Lung (tissue), 11 donors: ENCODE measurements at regions not wholly inside any gene's neighbourhood (a gene's known extent, or its start where the extent isn't known, plus 50 kb on each side); places are given as distances from the start of the nearest gene placed in this dataset.

Experiments
- ATAC-seq: fragments of 200-7000 bp; cut with Tn5 transposase; one replicate; pipeline ENCODE4 v1.9.1; 2020; ENCODE audit warnings: moderate number of reproducible peaks; ENCODE audit not compliant: insufficient read depth, low FRiP score
- DNase-seq, 3 donors: peaks; one replicate each; pipeline ENCODE4 v3.0.0-alpha.2; 2013 to 2017
- H3K27ac ChIP-seq, 2 donors: one replicate each; pipeline ENCODE4 v1.5.1; 2013; ENCODE audit warnings: mild to moderate bottlenecking in 2 of 2, moderate library complexity in 2 of 2, control low read depth in 1 of 2, inconsistent platforms in 1 of 2, low read depth in 1 of 2, low read length in 1 of 2
- H3K27me3 ChIP-seq, 3 donors: one replicate each; pipeline ENCODE4 v1.5.1; 2013; ENCODE audit warnings: low read length in 2 of 3; ENCODE audit not compliant: control insufficient read depth in 3 of 3, insufficient read depth in 3 of 3
- H3K36me3 ChIP-seq, 4 donors: one replicate each; pipeline ENCODE4 v1.5.1; 2013; ENCODE audit warnings: low read length in 4 of 4, mild to moderate bottlenecking in 1 of 4, moderate library complexity in 1 of 4; ENCODE audit not compliant: control insufficient read depth in 4 of 4, insufficient read depth in 4 of 4
- H3K4me1 ChIP-seq, 5 donors: one replicate each; pipeline ENCODE4 v1.5.1; 2013; ENCODE audit warnings: low read length in 5 of 5, mild to moderate bottlenecking in 2 of 5, moderate library complexity in 1 of 5; ENCODE audit not compliant: control insufficient read depth in 5 of 5, insufficient read depth in 5 of 5
- H3K4me3 ChIP-seq: one replicate; pipeline ENCODE4 v1.5.1; 2013; ENCODE audit warnings: mild to moderate bottlenecking, control low read depth, moderate library complexity
- H3K9ac ChIP-seq, 2 donors: one replicate each; pipeline ENCODE4 v1.5.1; 2013; ENCODE audit warnings: low read length in 2 of 2, control low read depth in 1 of 2; ENCODE audit not compliant: insufficient read depth in 1 of 2
- H3K9me3 ChIP-seq, 4 donors: one replicate each; pipeline ENCODE4 v1.5.1; 2013; ENCODE audit warnings: low read length in 3 of 4, mild to moderate bottlenecking in 1 of 4, moderate library complexity in 1 of 4; ENCODE audit not compliant: control insufficient read depth in 4 of 4, insufficient read depth in 3 of 4
- WGBS, 2 donors: extraction: QIAGEN DNeasy Blood & Tissue Kit; methylation state at CpG; one replicate each; pipeline ENCODE4 v1.1.7; 2013; 5-methylcytosine and 5-hydroxymethylcytosine counted together
- TF ChIP-seq, protein P1 (sequence below): IDR thresholded peaks from 2 replicates; pipeline ENCODE4 v1.5.1; 2012; ENCODE audit warnings: mild to moderate bottlenecking; ENCODE audit errors: control extremely low read depth, extremely low read depth
- donor health status: control.
- donor health status: control.
- donor health status: Bipolar disorder and iron deficiency.
- donor health status: healthy.
- donor health status: DM: yes; HTN: yes; CAD: no.

DNA sequence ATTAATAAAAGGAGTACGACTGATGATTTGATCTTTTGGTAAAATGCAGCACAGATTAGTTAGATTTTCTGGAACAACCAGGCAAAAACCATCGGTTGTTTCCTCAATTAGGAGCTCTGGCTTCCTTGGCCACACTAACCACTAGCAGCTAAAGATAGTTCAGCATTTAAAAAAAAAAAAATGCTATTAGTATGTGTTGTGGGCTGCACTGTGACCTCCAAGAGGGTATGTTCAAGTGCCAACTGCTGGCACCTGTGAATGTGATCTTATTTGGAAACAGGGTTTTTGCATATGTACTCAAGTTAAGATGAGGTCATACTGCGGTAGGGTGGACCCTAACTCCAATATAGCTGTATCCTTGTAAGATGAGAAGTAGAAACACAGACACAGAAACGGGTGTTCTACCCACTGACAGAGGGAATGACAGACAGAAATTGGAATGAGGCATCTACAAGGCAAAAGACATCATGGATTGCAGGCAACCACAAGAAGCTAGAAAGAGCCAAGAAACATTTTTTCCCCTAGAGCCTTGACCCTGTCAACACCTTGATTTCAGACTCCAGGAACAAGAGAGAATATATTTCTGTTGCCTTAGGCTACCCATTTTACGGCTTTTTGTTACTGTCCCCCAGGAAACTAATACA is 534.6 kb upstream of the ROBO2 start:
- DNase-seq, result no peak
- H3K4me3 ChIP-seq, result no peak overlapping the region
- WGBS, 2 donors, result 79 to 85% methylated on average over 5 of the region's 5 CpGs

DNA sequence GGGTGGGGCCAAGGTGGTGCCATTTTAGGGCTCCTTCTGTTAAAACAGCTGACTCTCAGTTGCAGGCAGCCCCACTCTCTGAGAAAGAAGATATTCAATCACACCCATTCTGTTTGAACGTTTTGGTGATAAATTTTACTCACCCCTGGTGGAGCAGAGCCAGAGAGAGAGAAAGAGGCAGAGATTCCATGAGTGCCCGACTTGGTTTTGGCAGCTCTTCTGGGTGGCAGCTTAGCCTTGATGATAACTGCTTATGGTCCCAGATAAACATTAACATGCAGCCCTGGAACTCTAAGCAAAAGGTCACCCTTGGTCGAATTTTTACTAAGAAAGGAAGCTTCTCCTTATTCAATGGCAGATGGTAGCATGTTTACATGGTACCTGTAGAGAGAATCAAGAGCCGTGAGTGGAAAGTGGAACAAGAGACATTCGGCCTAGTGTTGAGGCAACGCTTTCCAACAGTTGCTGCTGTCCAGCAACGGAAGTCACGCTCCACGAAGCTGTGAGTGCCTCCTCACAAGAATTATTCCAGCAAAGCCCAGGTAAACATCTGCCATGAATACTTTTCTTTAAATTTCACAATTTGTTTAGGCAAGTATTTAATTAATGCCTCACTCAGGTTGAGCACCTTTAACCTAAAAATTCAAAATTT is 530.6 kb upstream of the ROBO2 start:
- Histone ChIP-seq H3K27ac (no peak overlapping the region), H3K9me3 (no peaks in the 10 kb centered on the region), H3K9ac (no peak overlapping the region), H3K4me3 (no peak overlapping the region), H3K4me1 (peaks cover 0 to 5% (median 0%) of the 10 kb centered on the region in 5 donors), H3K27me3 (no peaks in the 10 kb centered on the region), H3K36me3 (no peaks in the 10 kb centered on the region)
- no peak for DNase-seq
- TF ChIP-seq, protein P1, sequence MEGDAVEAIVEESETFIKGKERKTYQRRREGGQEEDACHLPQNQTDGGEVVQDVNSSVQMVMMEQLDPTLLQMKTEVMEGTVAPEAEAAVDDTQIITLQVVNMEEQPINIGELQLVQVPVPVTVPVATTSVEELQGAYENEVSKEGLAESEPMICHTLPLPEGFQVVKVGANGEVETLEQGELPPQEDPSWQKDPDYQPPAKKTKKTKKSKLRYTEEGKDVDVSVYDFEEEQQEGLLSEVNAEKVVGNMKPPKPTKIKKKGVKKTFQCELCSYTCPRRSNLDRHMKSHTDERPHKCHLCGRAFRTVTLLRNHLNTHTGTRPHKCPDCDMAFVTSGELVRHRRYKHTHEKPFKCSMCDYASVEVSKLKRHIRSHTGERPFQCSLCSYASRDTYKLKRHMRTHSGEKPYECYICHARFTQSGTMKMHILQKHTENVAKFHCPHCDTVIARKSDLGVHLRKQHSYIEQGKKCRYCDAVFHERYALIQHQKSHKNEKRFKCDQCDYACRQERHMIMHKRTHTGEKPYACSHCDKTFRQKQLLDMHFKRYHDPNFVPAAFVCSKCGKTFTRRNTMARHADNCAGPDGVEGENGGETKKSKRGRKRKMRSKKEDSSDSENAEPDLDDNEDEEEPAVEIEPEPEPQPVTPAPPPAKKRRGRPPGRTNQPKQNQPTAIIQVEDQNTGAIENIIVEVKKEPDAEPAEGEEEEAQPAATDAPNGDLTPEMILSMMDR, result no peak
- no peak for ATAC-seq
- WGBS, 2 donors, result 74 to 79% methylated on average over 9 of the region's 9 CpGs

More for the DNA sequence above, 534.6 kb upstream of the ROBO2 start:
- no peaks in the 10 kb centered on the region for H3K9me3 ChIP-seq
- H3K27me3 ChIP-seq, result no peaks in the 10 kb centered on the region
- H3K36me3 ChIP-seq, result no peaks in the 10 kb centered on the region
- TF ChIP-seq, protein P1, result no peak
- peaks cover 0 to 5% (median 0%) of the 10 kb centered on the region in 5 donors for H3K4me1 ChIP-seq
- no peak overlapping the region for H3K9ac ChIP-seq
- no peak for ATAC-seq
- H3K27ac ChIP-seq, result no peak overlapping the region

DNA sequence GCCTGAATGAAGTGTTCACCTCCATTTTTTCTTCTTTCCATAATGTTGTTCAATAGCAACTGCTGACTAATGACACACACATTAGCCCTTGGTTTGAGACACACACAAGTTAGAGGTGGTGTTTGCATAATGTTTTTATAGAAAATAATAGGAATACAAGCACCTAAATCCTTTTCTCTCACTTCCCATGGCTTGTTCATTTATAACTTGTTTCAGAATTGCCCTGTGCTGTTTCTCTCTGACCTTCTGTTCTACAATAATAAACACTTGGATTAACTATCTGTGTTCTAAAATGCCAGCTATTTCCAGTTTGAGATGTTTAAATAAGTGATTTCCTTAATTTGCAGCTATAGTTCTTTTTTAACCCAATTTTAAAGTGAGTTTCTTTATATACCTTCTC is 525.1 kb upstream of the ROBO2 start:
- Histone ChIP-seq H3K27ac (no peak overlapping the region), H3K9ac (no peak overlapping the region), H3K4me3 (no peak overlapping the region), H3K4me1 (no peaks in the 10 kb centered on the region), H3K36me3 (no peaks in the 10 kb centered on the region), H3K27me3 (no peaks in the 10 kb centered on the region), H3K9me3 (no peaks in the 10 kb centered on the region)
- ATAC-seq, result no peak
- DNase-seq, result no peak
- TF ChIP-seq, protein P1, result no peak
